AG04449 (cell line): ENCODE measurements at regions not wholly inside any gene's neighbourhood (a gene's known extent, or its start where the extent isn't known, plus 50 kb on each side); places are given as distances from the start of the nearest gene placed in this dataset.

Source experiments
- CTCF ChIA-PET: fragments of 350-600 bp; formaldehyde crosslinking; extraction: SDS; loops from one replicate; lab custom pipeline; 2021; ENCODE audit warnings: antibody characterized with exemption; lab: Yijun Ruan, JAX
- POLR2A ChIA-PET: fragments of 400-600, 350-600 bp; formaldehyde crosslinking; extraction: SDS; loops from one replicate; lab custom pipeline; 2020; ENCODE audit warnings: antibody characterized with exemption, inconsistent platforms; lab: Yijun Ruan, JAX
- DNase-seq: peaks from one replicate; pipeline ENCODE4 v3.0.0-alpha.2; 2010; ENCODE audit warnings: low read depth, low spot score
- H3K4me3 ChIP-seq: 2 replicates; pipeline ENCODE4 v1.5.1; 2011; ENCODE audit warnings: low read depth, mild to moderate bottlenecking, control low read depth, low read length
- CTCF ChIP-seq: IDR thresholded peaks from one replicate; pipeline ENCODE4 v1.5.1; 2011; ENCODE audit warnings: mild to moderate bottlenecking, moderate library complexity, low read length, control low read depth, inconsistent platforms; ENCODE audit not compliant: insufficient read depth; ENCODE audit errors: missing control alignments

- no peak overlapping the region for H3K4me3 ChIP-seq
- POLR2A ChIA-PET = no interaction called here
- CTCF ChIA-PET = no interaction called here
- TF ChIP-seq CTCF = no peak
- no peak for DNase-seq
Observed at GRCh38 chr12:118645219-118645618, 268.9 kb downstream of the SUDS3 start.

- ChIA-PET POLR2A (no interaction called here), CTCF (no interaction called here)
- no peak for TF ChIP-seq CTCF
- DNase-seq = no peak
- no peak overlapping the region for H3K4me3 ChIP-seq
Observed at GRCh38 chr12:118649765-118650585, 273.6 kb downstream of the SUDS3 start.

GRCh38 chr12:118650586-118650960 is 274.2 kb downstream of the SUDS3 start:
- no peak overlapping the region for H3K4me3 ChIP-seq
- POLR2A ChIA-PET = no interaction called here
- CTCF ChIA-PET = no interaction called here
- no peak for TF ChIP-seq CTCF
- DNase-seq = no peak

- CTCF ChIA-PET = no interaction called here
- H3K4me3 ChIP-seq = no peak overlapping the region
- TF ChIP-seq CTCF = no peak
- POLR2A ChIA-PET = no interaction called here
- no peak for DNase-seq
Observed at GRCh38 chr12:118651487-118651886, 275.1 kb downstream of the SUDS3 start.

GRCh38 chr12:118655588-118655987 is 279.2 kb downstream of the SUDS3 start:
- no peak for DNase-seq
- ChIA-PET CTCF (no interaction called here), POLR2A (no interaction called here)
- no peak overlapping the region for H3K4me3 ChIP-seq
- TF ChIP-seq CTCF = no peak

GRCh38 chr12:118680356-118680963 is 300.9 kb upstream of the SRRM4 start:
- POLR2A ChIA-PET = no interaction called here

More at GRCh38 chr12:118680356-118680963, 300.9 kb upstream of the SRRM4 start:
- H3K4me3 ChIP-seq = no peak overlapping the region
- DNase-seq = no peak
- CTCF ChIA-PET = no interaction called here
- no peak for TF ChIP-seq CTCF
